ENCODE measurements at regions not wholly inside any gene's neighbourhood (a gene's known extent, or its start where the extent isn't known, plus 50 kb on each side); places are given as distances from the start of the nearest gene placed in this dataset.

DNA sequence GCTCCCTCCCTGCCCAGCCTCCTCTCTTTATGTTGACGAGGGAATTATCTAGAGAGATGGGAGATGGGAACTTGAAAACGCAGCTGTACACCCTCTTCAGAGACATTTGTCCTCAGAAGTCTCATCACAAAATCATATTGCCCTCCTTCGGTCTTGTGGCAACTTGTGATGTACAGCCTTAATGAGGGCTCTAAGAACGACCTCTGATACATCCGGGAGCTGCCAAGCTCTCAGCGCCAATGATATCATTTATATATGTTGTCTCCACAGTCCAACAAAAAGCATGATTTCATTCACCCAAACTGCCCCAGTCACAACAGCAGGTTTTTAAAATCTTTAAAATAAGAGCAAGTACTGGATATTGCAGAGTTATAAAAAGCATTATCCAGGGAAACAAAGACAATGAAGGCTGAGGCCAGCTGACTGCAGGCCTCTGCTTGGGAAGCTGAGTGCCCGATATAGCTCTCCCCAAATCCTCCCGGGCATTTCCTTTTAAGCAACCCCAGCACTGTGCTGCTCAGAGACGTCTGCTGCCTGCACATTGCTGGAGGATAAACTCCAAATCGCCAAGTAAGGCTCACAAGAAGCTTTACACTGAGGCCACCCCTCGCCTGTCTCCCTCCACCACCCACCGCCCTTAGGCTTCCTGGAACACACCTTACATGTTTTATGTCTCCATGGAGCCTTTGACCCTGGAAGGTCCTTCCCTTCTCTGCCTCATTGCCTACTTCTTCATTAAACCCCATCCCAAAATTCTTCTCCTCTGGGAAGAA lies 236.1 kb downstream of the C1orf94 start:
- Histone ChIP-seq H3K4me2 (ENCODE audit: insufficient read depth, low read length) (no peak overlapping the region), H3K9me1 (replicated peaks; ENCODE audit: control insufficient read depth, extremely low read depth, insufficient read depth, low read length) (no peaks in the 10 kb centered on the region), H3K4me1 (ENCODE audit: control insufficient read depth, extremely low read depth, insufficient read depth, low read length) (no peaks in the 10 kb centered on the region), H3K27ac (ENCODE audit: insufficient read depth, low read depth, low read length) (no peak overlapping the region), H3K4me3 (replicated peaks in 1 of 3; ENCODE audit: insufficient read depth in 1 of 3, low read depth in 1 of 3, low read length in 3 of 3) (no peak overlapping the region), H2AFZ (ENCODE audit: low read depth, low read length) (no peak overlapping the region), H4K20me1 (replicated peaks; ENCODE audit: control insufficient read depth, extremely low read depth, insufficient read depth, low read length) (no peaks in the 10 kb centered on the region), H3K36me3 (ENCODE audit: control insufficient read depth in 2 of 2, extremely low read depth in 1 of 2, insufficient read depth in 2 of 2, low read length in 2 of 2) (no peaks in the 10 kb centered on the region), H3K9ac (replicated peaks; ENCODE audit: extremely low read depth, insufficient read depth, low read length) (no peak overlapping the region), H3K9me3 (replicated peaks; ENCODE audit: control insufficient read depth, insufficient read depth, low read length) (no peaks in the 10 kb centered on the region), H3K27me3 (ENCODE audit: control insufficient read depth in 2 of 2, insufficient read depth in 2 of 2, low read length in 2 of 2) (no peaks in the 10 kb centered on the region), H3K79me2 (ENCODE audit: control insufficient read depth, insufficient read depth, low read length) (no peaks in the 10 kb centered on the region)
- POLR2A ChIA-PET = no interaction called here
- intact Hi-C loops (cut with micrococcal nuclease) = no loop called here
- TF ChIP-seq POLR2A (IDR thresholded peaks at IDR 0.05; ENCODE audit: low read depth, low read length) (no peak), FOS (IDR thresholded peaks at IDR 0.05; ENCODE audit: borderline replicate concordance, insufficient read depth, low read length) (no peak), GATA2 (IDR thresholded peaks at IDR 0.05; ENCODE audit: insufficient read depth, insufficient read length, low read depth, low read length) (no peak), EZH2 (IDR thresholded peaks at IDR 0.05; ENCODE audit: borderline replicate concordance, low read depth, low read length, severe bottlenecking) (no peak), MYC (IDR thresholded peaks at IDR 0.05; ENCODE audit: low read depth, low read length) (no peak), POLR2AphosphoS5 (IDR thresholded peaks at IDR 0.05; ENCODE audit: insufficient read depth, low read depth, low read length) (no peak), JUN (IDR thresholded peaks at IDR 0.05; ENCODE audit: borderline replicate concordance, insufficient read depth, insufficient read length, low read depth) (no peak)
- TF ChIP-seq, protein P1, sequence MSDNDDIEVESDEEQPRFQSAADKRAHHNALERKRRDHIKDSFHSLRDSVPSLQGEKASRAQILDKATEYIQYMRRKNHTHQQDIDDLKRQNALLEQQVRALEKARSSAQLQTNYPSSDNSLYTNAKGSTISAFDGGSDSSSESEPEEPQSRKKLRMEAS (IDR thresholded peaks at IDR 0.05; ENCODE audit: insufficient read depth, insufficient read length) = no peak
- TF ChIP-seq, protein P2, sequence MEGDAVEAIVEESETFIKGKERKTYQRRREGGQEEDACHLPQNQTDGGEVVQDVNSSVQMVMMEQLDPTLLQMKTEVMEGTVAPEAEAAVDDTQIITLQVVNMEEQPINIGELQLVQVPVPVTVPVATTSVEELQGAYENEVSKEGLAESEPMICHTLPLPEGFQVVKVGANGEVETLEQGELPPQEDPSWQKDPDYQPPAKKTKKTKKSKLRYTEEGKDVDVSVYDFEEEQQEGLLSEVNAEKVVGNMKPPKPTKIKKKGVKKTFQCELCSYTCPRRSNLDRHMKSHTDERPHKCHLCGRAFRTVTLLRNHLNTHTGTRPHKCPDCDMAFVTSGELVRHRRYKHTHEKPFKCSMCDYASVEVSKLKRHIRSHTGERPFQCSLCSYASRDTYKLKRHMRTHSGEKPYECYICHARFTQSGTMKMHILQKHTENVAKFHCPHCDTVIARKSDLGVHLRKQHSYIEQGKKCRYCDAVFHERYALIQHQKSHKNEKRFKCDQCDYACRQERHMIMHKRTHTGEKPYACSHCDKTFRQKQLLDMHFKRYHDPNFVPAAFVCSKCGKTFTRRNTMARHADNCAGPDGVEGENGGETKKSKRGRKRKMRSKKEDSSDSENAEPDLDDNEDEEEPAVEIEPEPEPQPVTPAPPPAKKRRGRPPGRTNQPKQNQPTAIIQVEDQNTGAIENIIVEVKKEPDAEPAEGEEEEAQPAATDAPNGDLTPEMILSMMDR (IDR thresholded peaks at IDR 0.05; ENCODE audit: extremely low read depth in 1 of 2, insufficient read depth in 1 of 2, low read depth in 1 of 2, low read length in 2 of 2) = no peak
- DNase-seq (ENCODE audit: low read depth, low spot score) (no peak), FAIRE-seq (no peak)
- dilution Hi-C loops (cut with MboI; ENCODE audit: extremely low pct_ligation_motif_present, low sequenced_read_pairs) = no loop called here
- no TSS peak for BruUV-seq (replicated peaks)
- CTCF ChIA-PET = no interaction called here

All from endothelial cell of umbilical vein (primary cell).